HepG2 (cell line): ENCODE measurements at regions not wholly inside any gene's neighbourhood (a gene's known extent, or its start where the extent isn't known, plus 50 kb on each side); places are given as distances from the start of the nearest gene placed in this dataset.

Source experiments
- HDAC6 ChIP-seq: fragments of 200-600 bp; sonication (generic); IDR thresholded peaks from 2 replicates; pipeline ENCODE4 v1.7.0; 2017; ENCODE audit warnings: mild to moderate bottlenecking, antibody characterized with exemption, low read length, low read depth
- NFYB ChIP-seq: sonication (generic); formaldehyde crosslinking; IDR thresholded peaks from 2 replicates; pipeline ENCODE4 v1.4.0; 2020; ENCODE audit warnings: missing genetic modification reagents
- POLR2AphosphoS5 ChIP-seq: IDR thresholded peaks from 2 replicates; pipeline ENCODE4 v1.6.1; 2012; ENCODE audit warnings: low read depth, low read length
- PRPF4 ChIP-seq: fragments of 200-400 bp; formaldehyde crosslinking; IDR thresholded peaks from 2 replicates; pipeline ENCODE4 v1.6.1; 2016; ENCODE audit warnings: low read length, low read depth; ENCODE audit not compliant: poor library complexity, severe bottlenecking
- YEATS2 ChIP-seq: sonication (generic); formaldehyde crosslinking; IDR thresholded peaks from 2 replicates; pipeline ENCODE4 v1.4.0; 2020; ENCODE audit warnings: missing genetic modification reagents, borderline replicate concordance
- ZBTB21 ChIP-seq: sonication (generic); formaldehyde crosslinking; IDR thresholded peaks from 2 replicates; pipeline ENCODE4 v1.4.0; 2020; ENCODE audit warnings: missing genetic modification reagents
- TF ChIP-seq, protein P1 (sequence below): IDR thresholded peaks from 2 replicates; pipeline ENCODE4 v1.6.1; 2016

DNA sequence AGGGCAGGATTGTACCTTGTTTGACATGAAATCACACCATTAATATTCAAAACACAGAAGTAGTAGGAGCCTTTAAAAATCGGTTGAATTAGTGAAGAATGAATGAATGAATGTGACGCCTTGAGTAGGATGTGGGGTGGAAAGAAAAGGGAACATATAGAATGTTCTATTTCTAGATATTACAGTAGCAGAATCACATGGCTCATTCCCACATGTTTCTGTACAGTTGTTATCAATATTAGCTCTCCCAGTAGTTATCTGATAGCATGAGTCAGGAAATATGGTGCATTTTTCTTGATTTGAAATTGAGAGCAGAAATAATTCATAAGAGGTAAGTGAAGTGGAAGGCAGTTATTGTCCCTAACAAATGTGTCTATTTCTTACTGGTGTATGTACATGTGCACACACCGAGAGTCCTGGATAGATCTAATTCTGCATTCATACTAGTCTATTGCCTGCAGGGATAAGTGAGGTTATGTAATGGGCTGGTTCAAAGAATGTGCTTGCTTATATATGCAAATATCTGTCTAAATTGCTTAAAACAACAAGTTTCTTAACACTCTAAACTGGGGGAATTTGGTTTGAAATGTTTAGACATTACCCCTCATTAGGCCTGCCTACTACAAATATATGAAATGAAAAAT lies 245.4 kb downstream of the EFCAB11 start:
- TF ChIP-seq, protein P1, sequence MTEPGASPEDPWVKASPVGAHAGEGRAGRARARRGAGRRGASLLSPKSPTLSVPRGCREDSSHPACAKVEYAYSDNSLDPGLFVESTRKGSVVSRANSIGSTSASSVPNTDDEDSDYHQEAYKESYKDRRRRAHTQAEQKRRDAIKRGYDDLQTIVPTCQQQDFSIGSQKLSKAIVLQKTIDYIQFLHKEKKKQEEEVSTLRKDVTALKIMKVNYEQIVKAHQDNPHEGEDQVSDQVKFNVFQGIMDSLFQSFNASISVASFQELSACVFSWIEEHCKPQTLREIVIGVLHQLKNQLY = no peak
- no peak for TF ChIP-seq YEATS2
- TF ChIP-seq HDAC6 = no peak
- TF ChIP-seq PRPF4 = no peak
- no peak for TF ChIP-seq ZBTB21 (CRISPR knock-in tag)
- TF ChIP-seq POLR2AphosphoS5 = no peak
- TF ChIP-seq NFYB = no peak
